ENCODE measurements at regions not wholly inside any gene's neighbourhood (a gene's known extent, or its start where the extent isn't known, plus 50 kb on each side); places are given as distances from the start of the nearest gene placed in this dataset.

- peaks cover 0 to 11% (median 0%) of the 10 kb centered on the region in 9 donors for H3K4me1 ChIP-seq
- no peaks in the 10 kb centered on the region for H3K9me3 ChIP-seq
- DNase-seq (no peak), ATAC-seq (no peak)
- intact Hi-C loops (cut with DNase I), result no loop called here
- no peak for TF ChIP-seq CTCF (IDR thresholded peaks at IDR 0.05)
- 86 to 89% methylated on average over 2 of the region's 2 CpGs for WGBS, 2 donors
- no peaks in the 10 kb centered on the region for H3K36me3 ChIP-seq
- H3K27ac ChIP-seq, result no peak overlapping the region
- no peak overlapping the region for H3K4me3 ChIP-seq
- no peaks in the 10 kb centered on the region for H3K27me3 ChIP-seq
Measured at GRCh38 chr14:38394064-38394463, 138.2 kb upstream of the CLEC14A start.

- TF ChIP-seq CTCF (IDR thresholded peaks at IDR 0.05), result no peak
- no peaks in the 10 kb centered on the region for H3K9me3 ChIP-seq
- no peaks in the 10 kb centered on the region for H3K36me3 ChIP-seq
- ATAC-seq (peak in 2 of 8 donors; percentile 53 to 63), DNase-seq (no peak)
- peak overlapping the region in 1 of 10 donors; percentile 24 for H3K27ac ChIP-seq
- intact Hi-C loops (cut with DNase I), result no loop called here
- H3K4me1 ChIP-seq, result peaks cover 0 to 11% (median 0%) of the 10 kb centered on the region in 9 donors
- H3K27me3 ChIP-seq, result no peaks in the 10 kb centered on the region
- no peak overlapping the region for H3K4me3 ChIP-seq
Measured at GRCh38 chr14:38391334-38391733, 135.4 kb upstream of the CLEC14A start.

GRCh38 chr14:38389681-38390080, 133.8 kb upstream of the CLEC14A start:
- no peaks in the 10 kb centered on the region for H3K36me3 ChIP-seq
- ATAC-seq (no peak), DNase-seq (no peak)
- H3K27me3 ChIP-seq, result no peaks in the 10 kb centered on the region
- H3K4me1 ChIP-seq, result peaks cover 0 to 11% (median 0%) of the 10 kb centered on the region in 9 donors
- no peak for TF ChIP-seq CTCF (IDR thresholded peaks at IDR 0.05)
- intact Hi-C loops (cut with DNase I), result no loop called here
- no peak overlapping the region for H3K4me3 ChIP-seq
- WGBS, 2 donors, result 65 to 76% methylated on average over 1 of the region's 1 CpG
- H3K9me3 ChIP-seq, result no peaks in the 10 kb centered on the region
- H3K27ac ChIP-seq, result no peak overlapping the region

- DNase-seq, result no peak
- 63 to 66% methylated on average over 2 of the region's 2 CpGs for WGBS, 2 donors
- no peak for TF ChIP-seq CTCF (IDR thresholded peaks at IDR 0.05)
- intact Hi-C loops (cut with DNase I), result no loop called here
- no peaks in the 10 kb centered on the region for H3K9me3 ChIP-seq
- no peak overlapping the region for H3K27ac ChIP-seq
- peaks cover 0 to 11% (median 0%) of the 10 kb centered on the region in 9 donors for H3K4me1 ChIP-seq
- no peak overlapping the region for H3K4me3 ChIP-seq
- ATAC-seq, result no peak
- H3K27me3 ChIP-seq, result no peaks in the 10 kb centered on the region
- no peaks in the 10 kb centered on the region for H3K36me3 ChIP-seq
Measured at GRCh38 chr14:38387821-38388220, 131.9 kb upstream of the CLEC14A start.

All from heart right ventricle (tissue), 16 donors.